Duodenal mucosa (tissue), 2 donors: ENCODE measurements at regions not wholly inside any gene's neighbourhood (a gene's known extent, or its start where the extent isn't known, plus 50 kb on each side); places are given as distances from the start of the nearest gene placed in this dataset.

Experiments used
- H3K27ac ChIP-seq: one replicate; pipeline ENCODE4 v1.7.0; 2013; ENCODE audit warnings: low read depth, low read length
- H3K27me3 ChIP-seq, 2 donors: one replicate each; pipeline ENCODE4 v1.7.0; 2013; ENCODE audit warnings: low read length in 2 of 2, control low read depth in 1 of 2; ENCODE audit not compliant: insufficient read depth in 2 of 2, control insufficient read depth in 1 of 2
- H3K36me3 ChIP-seq, 2 donors: one replicate each; pipeline ENCODE4 v1.7.0; 2013; ENCODE audit warnings: low read length in 2 of 2, control low read depth in 1 of 2; ENCODE audit not compliant: insufficient read depth in 2 of 2, control insufficient read depth in 1 of 2
- H3K4me1 ChIP-seq, 2 donors: one replicate each; pipeline ENCODE4 v1.7.0; 2013; ENCODE audit warnings: low read length in 2 of 2, control low read depth in 1 of 2; ENCODE audit not compliant: insufficient read depth in 2 of 2, control insufficient read depth in 1 of 2
- H3K4me3 ChIP-seq, 2 donors: one replicate each; pipeline ENCODE4 v1.7.0; 2013; ENCODE audit warnings: low read length in 2 of 2, low read depth in 1 of 2
- H3K9ac ChIP-seq, 2 donors: one replicate each; pipeline ENCODE4 v1.7.0; 2013; ENCODE audit warnings: low read length in 2 of 2, low read depth in 1 of 2
- H3K9me3 ChIP-seq, 2 donors: one replicate each; pipeline ENCODE4 v1.7.0; 2013; ENCODE audit warnings: low read length in 2 of 2, control low read depth in 1 of 2; ENCODE audit not compliant: control insufficient read depth in 1 of 2

DNA sequence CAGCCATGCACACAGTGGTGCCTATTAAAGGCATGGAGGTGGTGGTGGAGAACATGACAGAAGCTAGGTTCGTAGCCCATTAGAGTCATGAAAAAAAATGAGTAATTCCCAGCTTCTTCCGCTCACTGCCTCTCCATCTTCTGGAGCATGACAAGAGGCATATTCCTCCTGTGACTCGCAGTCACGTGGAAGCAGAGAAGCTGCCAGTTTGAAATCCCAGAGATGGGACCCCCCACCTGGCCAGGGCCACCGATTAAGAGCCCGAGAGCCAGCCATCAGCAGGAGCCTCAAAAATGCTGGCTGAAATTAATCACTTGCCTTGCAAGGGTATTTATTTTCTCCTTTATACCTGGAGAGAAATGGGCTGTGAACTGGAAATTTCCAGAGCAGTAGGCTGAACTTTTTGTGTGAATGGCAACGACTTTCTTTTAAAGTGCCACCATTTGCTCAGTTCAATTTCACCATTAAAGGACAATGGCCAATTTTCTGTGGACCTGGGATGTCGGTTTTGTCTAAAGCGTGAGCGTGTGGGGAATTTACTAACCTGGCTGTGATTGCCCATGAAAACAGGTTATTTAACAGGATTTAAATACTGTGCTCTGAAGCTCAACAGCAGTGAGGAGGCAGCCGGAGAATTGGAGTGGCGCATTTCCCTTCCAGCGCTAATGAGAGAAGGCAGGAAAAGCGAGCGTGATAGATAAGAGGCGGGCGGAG is 189.7 kb upstream of the SDK2 start:
- no peak overlapping the region for H3K27ac ChIP-seq
- peaks cover 0 to 6% of the 10 kb centered on the region in 2 donors for H3K27me3 ChIP-seq
- no peaks in the 10 kb centered on the region for H3K36me3 ChIP-seq
- no peak overlapping the region for H3K4me3 ChIP-seq
- H3K9me3 ChIP-seq, result no peaks in the 10 kb centered on the region
- no peak overlapping the region for H3K9ac ChIP-seq
- H3K4me1 ChIP-seq, result no peaks in the 10 kb centered on the region

DNA sequence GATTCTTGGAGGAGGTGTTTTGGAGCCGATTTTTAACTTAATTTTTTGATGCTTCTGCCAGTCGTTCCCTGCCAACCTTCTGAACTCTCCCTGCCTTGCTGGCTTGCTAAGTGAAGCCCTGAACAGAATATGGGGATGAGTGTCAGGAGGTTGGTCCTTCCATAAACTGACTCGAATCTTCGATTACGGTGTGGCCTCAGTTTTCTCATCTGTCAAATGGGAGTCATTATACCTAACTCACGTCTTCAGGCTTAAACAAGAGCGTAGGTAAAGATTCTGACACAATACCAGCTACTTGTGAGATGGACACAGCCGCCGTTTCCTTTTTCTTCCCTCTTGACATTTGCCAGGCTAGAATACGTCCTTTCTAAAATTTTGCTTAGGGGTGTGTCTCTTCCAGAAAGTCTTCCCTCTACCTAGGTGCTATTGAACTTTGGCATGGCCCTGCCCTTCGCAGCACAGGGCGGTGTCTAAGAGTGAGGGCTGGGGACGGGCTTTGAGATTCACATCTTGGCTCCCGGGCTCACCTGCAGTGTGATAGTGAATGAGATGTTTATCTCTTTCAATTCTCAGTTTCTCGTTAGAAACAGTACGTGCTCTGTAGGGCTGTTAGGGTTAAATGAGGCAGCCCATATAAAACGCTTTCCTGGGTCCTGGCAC is 190.6 kb upstream of the SDK2 start:
- Histone ChIP-seq H3K4me1 (no peaks in the 10 kb centered on the region), H3K27ac (no peak overlapping the region), H3K9ac (no peak overlapping the region), H3K27me3 (peaks cover 0 to 6% of the 10 kb centered on the region in 2 donors), H3K36me3 (no peaks in the 10 kb centered on the region), H3K9me3 (no peaks in the 10 kb centered on the region), H3K4me3 (no peak overlapping the region)

DNA sequence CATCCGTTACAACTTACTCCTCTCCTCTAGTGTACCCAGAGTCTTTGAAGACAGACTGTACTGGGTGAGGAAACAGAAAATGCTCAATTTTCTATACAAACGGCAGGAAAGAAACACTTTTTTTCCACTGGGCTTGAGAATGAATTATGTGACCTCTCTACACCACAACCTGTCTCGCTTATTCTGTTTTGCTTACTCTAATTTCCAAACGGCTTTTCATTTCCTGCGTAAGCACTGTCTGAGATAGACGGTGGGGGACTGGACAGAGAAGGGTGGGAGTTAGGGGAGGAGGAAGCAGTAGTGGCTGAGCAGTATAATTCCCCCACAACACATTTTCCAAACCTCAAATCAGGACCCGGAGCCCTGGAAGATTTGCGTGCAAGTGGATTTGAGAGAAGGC is 191.4 kb upstream of the SDK2 start:
- no peak overlapping the region for H3K4me3 ChIP-seq
- no peaks in the 10 kb centered on the region for H3K36me3 ChIP-seq
- H3K27me3 ChIP-seq, result peaks cover 0 to 6% of the 10 kb centered on the region in 2 donors
- H3K4me1 ChIP-seq, result no peaks in the 10 kb centered on the region
- H3K9ac ChIP-seq, result no peak overlapping the region
- H3K9me3 ChIP-seq, result no peaks in the 10 kb centered on the region
- H3K27ac ChIP-seq, result no peak overlapping the region

DNA sequence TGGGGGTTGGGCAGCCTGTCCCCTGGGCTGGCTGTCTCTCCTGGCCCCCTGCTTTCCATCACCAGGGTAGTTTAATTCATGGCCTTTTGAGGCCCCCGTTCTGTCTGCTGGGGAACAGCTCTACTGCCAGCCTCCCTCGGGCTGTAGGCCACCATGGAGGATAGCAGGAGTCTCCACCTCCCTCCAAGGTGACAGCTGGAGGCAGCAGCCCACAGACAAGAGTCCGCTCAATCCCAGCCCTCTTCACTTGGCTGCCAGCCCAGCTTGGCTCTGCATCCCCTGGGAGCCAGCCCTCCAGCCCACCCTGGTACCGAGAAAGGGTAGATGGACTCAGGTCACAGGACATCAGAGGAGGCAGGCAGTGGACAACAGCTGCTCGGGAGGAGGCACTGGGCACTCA is 194.6 kb upstream of the SDK2 start:
- H3K27ac ChIP-seq, result no peak overlapping the region
- H3K4me1 ChIP-seq, result no peaks in the 10 kb centered on the region
- H3K9me3 ChIP-seq, result no peaks in the 10 kb centered on the region
- no peak overlapping the region for H3K4me3 ChIP-seq
- H3K9ac ChIP-seq, result no peak overlapping the region
- peaks cover 0 to 6% of the 10 kb centered on the region in 2 donors for H3K27me3 ChIP-seq
- H3K36me3 ChIP-seq, result no peaks in the 10 kb centered on the region

DNA sequence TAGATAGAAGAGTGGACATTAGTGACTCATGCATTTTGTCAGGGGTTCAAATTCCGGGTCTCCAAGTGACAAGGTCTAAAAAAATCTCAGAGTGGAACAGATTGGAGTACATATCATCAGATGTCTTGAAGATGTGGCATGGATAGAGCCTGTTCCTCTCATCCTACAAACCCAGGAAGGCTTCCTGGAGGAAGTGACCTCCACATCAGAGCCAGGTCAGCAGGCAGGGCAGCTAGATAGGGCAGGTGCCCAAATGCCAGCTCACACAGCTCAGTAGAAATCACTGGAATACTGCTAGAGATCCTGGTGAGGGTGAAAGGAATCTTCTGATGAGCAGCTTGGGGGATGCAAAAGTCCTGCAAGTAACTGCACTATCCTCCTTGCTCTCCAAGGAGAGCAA is 196.6 kb upstream of the SDK2 start:
- no peaks in the 10 kb centered on the region for H3K4me1 ChIP-seq
- H3K9ac ChIP-seq, result no peak overlapping the region
- H3K4me3 ChIP-seq, result no peak overlapping the region
- H3K36me3 ChIP-seq, result no peaks in the 10 kb centered on the region
- H3K27me3 ChIP-seq, result no peaks in the 10 kb centered on the region
- H3K9me3 ChIP-seq, result no peaks in the 10 kb centered on the region
- H3K27ac ChIP-seq, result no peak overlapping the region

DNA sequence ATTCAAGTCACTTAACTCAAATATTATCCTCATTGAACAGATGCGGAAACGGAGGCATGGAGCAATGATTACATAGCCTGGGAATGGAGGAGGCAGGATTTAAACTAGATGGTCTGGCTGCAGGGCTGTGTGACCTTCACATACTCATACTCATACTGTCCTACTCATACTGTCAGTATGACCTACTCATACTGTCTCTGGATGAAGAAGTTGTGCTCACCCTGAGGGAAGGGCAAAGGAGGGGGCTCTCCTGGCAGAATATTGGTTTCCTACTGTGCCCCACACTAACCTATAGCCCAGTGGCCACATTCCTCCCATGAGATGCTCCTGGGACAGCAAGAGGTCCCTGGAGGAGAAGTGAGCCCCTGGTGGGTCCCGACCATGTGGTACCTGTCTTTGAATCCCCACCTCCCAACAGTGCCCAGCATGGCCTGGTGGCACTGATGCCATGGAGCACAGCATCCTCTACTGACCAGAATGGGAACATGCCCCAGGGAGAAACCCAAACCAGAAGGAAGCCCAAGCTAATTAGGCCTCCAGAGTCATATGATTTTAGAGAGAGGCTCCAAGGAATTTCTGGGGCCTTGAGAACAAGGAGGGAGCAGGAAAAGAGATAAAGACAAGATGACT is 197.3 kb upstream of the SDK2 start:
- no peak overlapping the region for H3K27ac ChIP-seq
- H3K36me3 ChIP-seq, result no peaks in the 10 kb centered on the region
- H3K9ac ChIP-seq, result no peak overlapping the region
- H3K9me3 ChIP-seq, result no peaks in the 10 kb centered on the region
- no peaks in the 10 kb centered on the region for H3K4me1 ChIP-seq
- H3K4me3 ChIP-seq, result no peak overlapping the region
- no peaks in the 10 kb centered on the region for H3K27me3 ChIP-seq

DNA sequence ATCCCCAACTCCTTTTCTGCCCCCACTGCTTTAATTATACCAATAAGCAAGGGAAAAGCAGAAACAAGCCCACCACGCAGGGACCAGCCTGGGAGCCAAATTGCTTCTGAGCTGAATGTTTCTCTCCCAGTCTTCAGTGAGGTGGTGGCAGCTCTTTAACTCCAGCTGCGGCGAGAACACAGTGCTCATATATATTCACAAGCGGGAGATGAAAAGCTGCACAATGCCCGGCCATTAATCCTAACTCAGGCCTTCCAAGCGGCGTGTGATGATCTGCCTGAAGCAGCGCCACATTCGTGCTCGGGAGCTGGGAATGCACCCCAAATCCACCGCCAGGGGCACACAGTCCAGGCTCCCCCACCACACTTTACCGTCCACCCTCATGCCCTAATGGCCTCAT is 203.7 kb upstream of the SDK2 start:
- H3K4me3 ChIP-seq, result no peak overlapping the region
- H3K9ac ChIP-seq, result no peak overlapping the region
- no peaks in the 10 kb centered on the region for H3K27me3 ChIP-seq
- H3K27ac ChIP-seq, result no peak overlapping the region
- no peaks in the 10 kb centered on the region for H3K4me1 ChIP-seq
- no peaks in the 10 kb centered on the region for H3K9me3 ChIP-seq
- no peaks in the 10 kb centered on the region for H3K36me3 ChIP-seq

DNA sequence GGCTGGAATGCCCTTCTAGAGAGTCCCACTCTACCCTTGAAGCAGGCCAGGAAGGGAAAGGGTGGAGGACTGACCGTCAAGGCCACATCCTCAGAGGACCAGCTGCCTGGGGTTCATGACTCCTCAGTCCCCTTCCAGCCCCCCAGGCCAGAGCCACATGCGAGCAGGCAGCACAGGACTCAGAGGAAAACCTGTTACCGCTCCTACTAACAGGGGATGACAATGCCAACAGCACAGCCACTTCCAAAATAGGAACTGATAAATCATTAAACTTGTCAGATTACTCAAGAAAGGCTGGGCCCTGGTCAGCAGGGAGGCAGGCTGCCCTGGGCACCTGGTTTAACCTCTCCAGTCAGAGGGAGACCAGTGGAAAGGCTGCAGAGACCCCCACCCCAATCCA is 206.2 kb upstream of the SDK2 start:
- Histone ChIP-seq H3K9ac (no peak overlapping the region), H3K27ac (no peak overlapping the region), H3K9me3 (no peaks in the 10 kb centered on the region), H3K27me3 (no peaks in the 10 kb centered on the region), H3K4me1 (no peaks in the 10 kb centered on the region), H3K36me3 (no peaks in the 10 kb centered on the region), H3K4me3 (no peak overlapping the region)

DNA sequence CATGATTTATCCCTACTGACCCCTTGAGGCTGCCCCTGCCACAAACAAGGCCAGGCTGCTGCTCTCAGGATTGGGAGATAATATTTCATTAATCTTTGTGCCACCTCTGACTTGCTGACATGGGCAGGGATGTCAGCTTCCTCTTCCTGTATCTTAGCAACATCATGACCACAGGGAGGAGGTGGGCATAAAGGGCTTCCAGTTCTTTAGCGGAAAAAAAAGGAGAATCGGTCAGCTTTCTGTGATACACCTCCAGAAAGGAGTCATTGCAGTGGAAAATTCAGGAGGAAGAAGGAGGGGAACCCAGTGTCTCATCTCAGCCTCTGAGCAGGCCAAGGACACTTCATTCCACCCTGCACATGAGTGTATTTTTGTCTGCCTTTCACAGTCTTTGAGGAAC is 206.8 kb upstream of the SDK2 start:
- H3K9me3 ChIP-seq, result no peaks in the 10 kb centered on the region
- H3K4me1 ChIP-seq, result no peaks in the 10 kb centered on the region
- H3K36me3 ChIP-seq, result no peaks in the 10 kb centered on the region
- no peaks in the 10 kb centered on the region for H3K27me3 ChIP-seq
- no peak overlapping the region for H3K9ac ChIP-seq
- no peak overlapping the region for H3K4me3 ChIP-seq
- no peak overlapping the region for H3K27ac ChIP-seq

DNA sequence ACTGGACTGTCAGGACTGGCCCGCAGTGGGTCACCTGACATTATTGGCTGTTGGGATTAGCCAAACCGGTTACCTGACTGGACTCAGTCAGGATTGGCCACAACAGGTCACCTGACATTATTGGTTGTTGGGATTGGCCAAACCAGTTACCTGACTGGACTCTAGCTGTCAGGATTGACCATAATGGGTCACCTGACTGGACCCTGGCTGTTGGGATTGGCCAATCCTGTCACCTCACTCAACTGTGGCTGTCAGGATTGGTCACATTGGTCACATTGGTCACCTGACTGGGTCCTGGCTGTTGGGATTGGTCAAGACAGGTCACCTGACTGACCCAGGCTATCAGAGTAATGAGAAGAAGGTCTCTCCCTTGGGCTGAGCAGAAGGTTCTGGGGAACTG is 207.7 kb upstream of the SDK2 start:
- H3K4me1 ChIP-seq, result no peaks in the 10 kb centered on the region
- no peaks in the 10 kb centered on the region for H3K36me3 ChIP-seq
- H3K4me3 ChIP-seq, result no peak overlapping the region
- H3K27me3 ChIP-seq, result no peaks in the 10 kb centered on the region
- H3K9me3 ChIP-seq, result no peaks in the 10 kb centered on the region
- no peak overlapping the region for H3K9ac ChIP-seq
- H3K27ac ChIP-seq, result no peak overlapping the region
